Testis (tissue), 2 donors: ENCODE measurements at regions not wholly inside any gene's neighbourhood (a gene's known extent, or its start where the extent isn't known, plus 50 kb on each side); places are given as distances from the start of the nearest gene placed in this dataset.

Source experiments
- CTCF ChIP-seq, 3 experiments: fragments of 450-650 bp in 2 of 3; fragments of 200-600 bp in 1 of 3; sonication (generic) in 1 of 3; IDR thresholded peaks; one replicate each; pipeline ENCODE4 v1.5.1; 2016 to 2019; ENCODE audit warnings: antibody characterized with exemption in 3 of 3, mild to moderate bottlenecking in 2 of 3, moderate library complexity in 1 of 3
- POLR2A ChIP-seq: fragments of 450-650 bp; IDR thresholded peaks from one replicate; pipeline ENCODE4 v1.6.1; 2017; ENCODE audit warnings: antibody characterized with exemption, mild to moderate bottlenecking, moderate library complexity

GRCh38 chr13:61684976-61685681 lies 269.5 kb upstream of the PCDH20 start:
- TF ChIP-seq CTCF (IDR thresholded peaks at IDR 0.05) (no peak), POLR2A (no peak)
